Adipocyte (in vitro differentiated cells): ENCODE measurements at regions not wholly inside any gene's neighbourhood (a gene's known extent, or its start where the extent isn't known, plus 50 kb on each side); places are given as distances from the start of the nearest gene placed in this dataset.
A peak's percentile ranks its signal among the peaks of the same experiment; 100 is the strongest.

Experiments used
- DNase-seq: peaks from one replicate; pipeline ENCODE4 v3.0.0-alpha.2; 2015; ENCODE audit warnings: low read depth
- H3K27me3 ChIP-seq: replicated peaks from 2 replicates; pipeline ENCODE4 v1.7.0; 2013; ENCODE audit warnings: mild to moderate bottlenecking, low read length, moderate library complexity; ENCODE audit not compliant: control insufficient read depth, insufficient read depth
- H3K36me3 ChIP-seq: 2 replicates; pipeline ENCODE4 v1.7.0; 2013; ENCODE audit warnings: low read length, mild to moderate bottlenecking, moderate library complexity; ENCODE audit not compliant: control insufficient read depth, insufficient read depth, severe bottlenecking
- H3K4me1 ChIP-seq: 2 replicates; pipeline ENCODE4 v1.7.0; 2013; ENCODE audit warnings: mild to moderate bottlenecking, low read length, moderate library complexity; ENCODE audit not compliant: control insufficient read depth, insufficient read depth
- H3K4me3 ChIP-seq: 2 replicates; pipeline ENCODE4 v1.7.0; 2013; ENCODE audit warnings: mild to moderate bottlenecking, low read length, moderate library complexity
- H3K9ac ChIP-seq: 2 replicates; pipeline ENCODE4 v1.7.0; 2013; ENCODE audit warnings: mild to moderate bottlenecking, low read length, moderate library complexity
- H3K9me3 ChIP-seq: 2 replicates; pipeline ENCODE4 v1.7.0; 2013; ENCODE audit warnings: mild to moderate bottlenecking, low read length, moderate library complexity; ENCODE audit not compliant: control insufficient read depth

DNA sequence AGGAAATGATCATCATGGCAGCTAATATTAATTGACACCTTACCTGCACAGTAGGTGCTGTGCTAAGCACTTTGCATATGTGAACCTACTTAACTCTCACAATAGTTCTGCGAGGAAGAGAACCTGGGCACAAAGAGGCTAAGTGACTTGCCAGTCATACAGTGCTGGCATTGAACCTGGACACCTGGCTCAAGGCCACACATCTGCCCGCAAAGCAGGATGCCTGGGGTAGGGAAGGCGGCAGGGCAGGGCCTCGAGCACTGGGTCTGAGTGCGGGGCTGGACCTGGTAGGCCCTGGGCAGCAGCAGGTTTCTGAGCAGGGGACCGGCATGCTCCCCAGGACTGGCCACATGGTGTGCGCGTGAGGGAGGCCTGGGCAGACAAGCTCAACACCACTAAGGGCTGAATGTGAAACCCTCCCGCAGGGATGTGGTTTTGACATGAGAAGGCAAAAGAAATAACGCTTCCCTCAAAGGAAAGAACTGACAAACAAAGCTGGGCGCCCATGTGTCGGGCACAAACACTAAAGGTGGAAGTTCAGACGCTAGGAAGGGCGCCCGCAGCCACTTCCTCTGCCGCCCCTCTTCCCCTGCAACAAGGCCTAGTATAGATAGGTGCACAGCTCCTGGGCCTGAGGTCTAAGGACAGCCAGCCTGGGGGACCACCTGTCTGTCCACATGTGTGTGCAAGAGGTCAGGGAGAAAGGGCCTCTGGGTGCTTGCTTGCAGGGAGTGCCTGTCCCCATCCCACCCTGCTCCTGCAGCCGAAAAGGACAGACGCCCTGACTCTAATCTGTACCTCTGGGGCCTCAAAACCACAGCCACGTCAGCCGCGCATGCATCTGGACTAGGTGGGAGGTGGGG, 92.5 kb downstream of the ZFP36L2 start:
- H3K4me3 ChIP-seq: no peak overlapping the region
- H3K4me1 ChIP-seq: peaks cover 25% of the 10 kb centered on the region
- no peaks in the 10 kb centered on the region for H3K36me3 ChIP-seq
- H3K27me3 ChIP-seq: no peaks in the 10 kb centered on the region
- no peak for DNase-seq
- H3K9ac ChIP-seq: no peak overlapping the region
- H3K9me3 ChIP-seq: no peaks in the 10 kb centered on the region

DNA sequence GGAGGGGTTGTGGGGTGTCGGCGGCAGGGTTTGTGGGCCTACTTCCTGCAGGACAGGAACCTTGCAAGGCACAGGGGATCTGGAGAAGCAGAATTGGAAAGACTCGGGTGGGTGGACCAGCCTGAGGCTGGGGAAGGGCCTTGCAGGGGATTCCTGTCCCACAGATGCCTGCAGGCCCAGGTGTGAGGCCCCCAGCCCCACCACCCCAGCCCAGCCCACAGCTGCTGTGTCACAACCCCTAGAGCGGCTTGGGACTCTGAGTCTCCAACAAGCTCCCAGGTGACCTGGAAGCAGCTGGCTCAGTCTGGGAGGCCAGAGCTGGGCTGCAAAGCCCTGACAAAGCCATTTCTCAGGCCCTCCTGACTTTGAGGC, 93.1 kb downstream of the ZFP36L2 start:
- Histone ChIP-seq H3K36me3 (no peaks in the 10 kb centered on the region), H3K4me1 (peaks cover 25% of the 10 kb centered on the region), H3K27me3 (no peaks in the 10 kb centered on the region), H3K9me3 (no peaks in the 10 kb centered on the region), H3K9ac (no peak overlapping the region), H3K4me3 (no peak overlapping the region)
- no peak for DNase-seq

DNA sequence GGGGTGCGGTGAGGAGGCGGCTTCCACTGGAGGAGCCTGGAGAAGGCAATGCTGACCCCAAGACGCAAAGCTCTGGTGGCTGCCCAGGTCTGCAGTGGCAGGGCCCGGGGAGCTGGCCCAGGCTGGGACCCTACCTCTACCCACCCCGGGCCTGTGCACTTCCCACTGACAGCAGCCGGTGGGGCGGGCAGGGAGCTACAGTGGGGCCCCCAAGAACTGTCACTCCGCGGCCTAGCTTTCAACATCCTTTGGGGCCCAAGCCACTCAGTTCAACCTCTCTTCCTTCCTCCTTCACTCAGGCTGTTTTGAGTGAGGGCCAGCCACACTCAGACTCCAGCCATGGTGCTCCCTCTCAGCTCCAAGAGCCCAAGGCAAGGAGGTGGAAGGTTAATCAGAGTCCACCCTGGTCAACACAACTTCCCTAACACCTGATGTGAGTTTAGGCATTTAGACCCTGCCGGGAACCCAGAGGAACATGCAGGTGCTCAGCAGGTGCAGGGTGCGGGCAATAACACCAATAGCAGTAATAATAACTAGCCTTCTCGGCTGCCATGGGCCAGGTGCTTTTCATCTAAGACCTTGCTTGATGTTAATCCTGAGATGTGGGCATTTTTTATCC, 93.6 kb downstream of the ZFP36L2 start:
- H3K36me3 ChIP-seq: no peaks in the 10 kb centered on the region
- H3K9ac ChIP-seq: no peak overlapping the region
- H3K27me3 ChIP-seq: no peaks in the 10 kb centered on the region
- H3K4me1 ChIP-seq: peaks cover 25% of the 10 kb centered on the region
- DNase-seq: no peak
- H3K4me3 ChIP-seq: no peak overlapping the region
- H3K9me3 ChIP-seq: no peaks in the 10 kb centered on the region

DNA sequence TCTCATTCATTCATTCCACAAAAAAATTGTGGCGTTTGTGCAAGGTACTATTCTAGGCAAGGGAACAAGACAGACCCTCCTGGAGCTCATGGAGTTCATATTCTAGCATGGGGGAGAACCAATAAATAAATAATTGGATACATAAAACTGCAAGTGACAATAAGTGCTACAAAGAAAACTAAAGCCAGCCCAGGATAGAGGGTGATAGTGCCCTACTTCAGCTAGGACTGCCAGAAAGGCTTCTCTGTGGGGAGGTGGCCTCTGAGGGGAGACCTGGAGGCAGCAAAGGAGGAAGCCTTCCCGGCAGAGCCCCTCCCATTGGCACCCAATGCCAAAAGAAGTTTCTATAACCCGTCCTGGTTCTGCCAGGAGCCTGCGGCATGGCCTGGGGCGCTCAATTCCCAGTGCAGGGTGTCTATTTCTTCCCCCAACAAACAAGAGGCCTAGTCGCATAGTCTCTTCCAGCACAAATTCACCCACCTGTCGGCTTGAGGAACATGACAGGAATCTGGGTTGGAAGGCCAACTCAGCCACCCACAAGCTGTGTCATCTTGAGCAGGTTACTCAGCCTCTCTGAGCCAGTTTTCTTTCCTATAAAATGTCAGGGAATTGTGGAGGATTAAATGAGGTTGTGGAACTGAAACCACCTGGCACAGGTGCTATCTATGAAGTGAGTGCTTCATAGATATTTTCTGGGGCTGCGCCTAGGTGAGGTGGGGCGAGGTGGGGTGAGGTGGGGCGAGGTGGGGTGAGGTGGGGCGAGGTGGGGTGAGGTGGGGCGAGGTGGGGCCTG, 94.3 kb downstream of the ZFP36L2 start:
- H3K36me3 ChIP-seq: no peaks in the 10 kb centered on the region
- no peaks in the 10 kb centered on the region for H3K27me3 ChIP-seq
- H3K9me3 ChIP-seq: no peaks in the 10 kb centered on the region
- H3K4me3 ChIP-seq: no peak overlapping the region
- no peak for DNase-seq
- peaks cover 25% of the 10 kb centered on the region for H3K4me1 ChIP-seq
- H3K9ac ChIP-seq: no peak overlapping the region

DNA sequence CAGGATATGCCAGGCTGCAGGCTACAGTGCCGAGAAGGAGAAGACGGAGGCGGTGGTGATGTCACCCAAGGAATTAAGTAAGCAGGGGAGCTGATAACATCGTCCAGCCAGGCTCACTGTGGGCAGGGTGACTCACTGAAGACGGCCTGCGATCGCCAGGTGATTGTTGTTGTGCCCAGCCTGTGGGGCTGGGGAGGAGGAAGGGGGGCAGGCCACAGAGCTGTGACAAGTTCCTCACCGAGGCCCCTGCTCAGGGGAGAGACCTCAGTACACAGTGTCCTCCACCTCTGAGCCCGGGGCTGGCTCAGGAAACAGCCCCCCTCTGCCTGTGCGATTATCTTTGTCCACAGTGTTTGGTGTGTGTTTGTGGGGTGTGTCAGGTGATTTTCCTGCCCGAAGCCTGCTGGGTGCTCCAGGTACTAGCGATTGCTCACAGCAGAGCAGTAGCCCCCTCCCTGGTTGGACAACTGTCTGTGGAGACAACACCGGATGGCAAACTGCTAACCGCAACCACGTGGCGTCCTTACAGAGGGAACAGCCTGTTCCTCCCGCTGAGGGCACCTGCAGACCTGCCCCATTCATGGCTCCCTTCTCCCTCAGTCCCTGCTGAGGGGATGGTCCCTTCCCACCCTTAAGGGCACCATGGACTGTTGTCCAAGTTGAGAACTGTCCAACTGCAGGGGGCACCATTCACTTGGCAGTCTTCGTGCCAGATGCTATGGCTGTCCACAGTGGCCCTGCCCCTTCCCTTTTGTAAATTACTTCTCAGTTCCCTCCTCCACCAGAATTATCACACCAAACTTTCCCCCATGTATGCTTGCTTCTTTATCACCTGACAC, 95.1 kb downstream of the ZFP36L2 start:
- Histone ChIP-seq H3K36me3 (no peaks in the 10 kb centered on the region), H3K27me3 (no peaks in the 10 kb centered on the region), H3K9me3 (no peaks in the 10 kb centered on the region), H3K9ac (no peak overlapping the region), H3K4me1 (peaks cover 25% of the 10 kb centered on the region), H3K4me3 (no peak overlapping the region)
- DNase-seq: peak; percentile 85

DNA sequence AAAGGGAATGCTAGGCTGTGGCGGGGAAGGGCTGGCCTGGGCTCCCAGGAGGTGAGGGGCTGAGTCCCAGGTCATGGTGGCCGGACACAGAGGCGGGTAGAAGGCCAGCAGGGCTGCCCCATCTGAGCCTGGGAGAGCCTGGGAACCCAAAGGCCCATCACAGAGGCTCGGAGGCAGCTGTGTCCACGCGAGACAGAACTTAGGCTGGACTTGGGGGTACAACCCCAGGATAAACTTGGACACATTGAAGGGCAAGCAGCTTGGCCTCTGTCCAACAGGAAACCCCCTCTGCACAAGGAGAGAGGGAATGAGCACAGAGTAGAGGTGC, 95.9 kb downstream of the ZFP36L2 start:
- Histone ChIP-seq H3K9ac (no peak overlapping the region), H3K9me3 (no peaks in the 10 kb centered on the region), H3K36me3 (no peaks in the 10 kb centered on the region), H3K4me1 (peaks cover 25% of the 10 kb centered on the region), H3K4me3 (no peak overlapping the region), H3K27me3 (no peaks in the 10 kb centered on the region)
- DNase-seq: no peak

DNA sequence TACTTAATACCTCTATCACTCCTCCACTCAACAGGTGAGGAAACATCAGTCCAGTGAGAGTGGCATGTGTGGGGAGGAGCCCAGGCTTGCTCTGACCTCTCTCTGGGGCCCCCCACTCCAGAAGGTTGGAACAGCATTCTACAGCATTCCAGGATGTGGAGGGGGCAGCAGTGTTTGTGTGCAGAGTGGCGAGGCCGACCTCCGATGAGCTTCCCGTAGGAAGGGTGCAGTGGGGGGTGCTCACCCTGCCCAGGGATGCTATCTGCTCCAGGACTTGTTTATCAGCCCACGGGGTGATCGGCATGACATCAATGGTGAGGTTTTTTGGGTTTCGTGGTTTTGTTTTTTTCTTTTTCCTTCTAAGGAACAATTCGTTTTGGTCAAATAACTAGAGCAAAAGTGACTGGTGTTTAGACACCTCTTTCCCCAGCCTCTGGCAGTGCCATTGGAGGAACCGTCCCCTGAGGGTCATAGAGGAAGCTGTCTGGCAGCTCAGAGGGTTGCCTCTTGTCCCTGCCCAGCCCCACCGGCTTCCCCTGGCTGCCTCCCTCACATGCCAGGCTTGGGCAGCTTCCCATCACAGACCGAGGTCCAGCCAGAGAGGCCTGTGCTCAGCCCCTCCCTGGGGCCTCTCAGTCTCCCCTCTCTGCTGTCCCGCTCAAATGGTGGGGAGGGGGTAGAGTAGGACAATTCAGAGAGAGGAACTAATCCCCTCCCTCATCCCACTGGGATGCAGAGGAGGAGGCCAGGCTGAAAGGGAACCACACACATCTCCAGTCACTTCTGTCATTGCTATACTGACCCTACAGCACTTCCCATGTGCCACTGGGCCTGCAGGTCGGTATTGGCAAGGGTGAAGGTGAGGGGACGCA, 96.5 kb downstream of the ZFP36L2 start:
- H3K4me3 ChIP-seq: no peak overlapping the region
- no peaks in the 10 kb centered on the region for H3K9me3 ChIP-seq
- no peak overlapping the region for H3K9ac ChIP-seq
- no peak for DNase-seq
- no peaks in the 10 kb centered on the region for H3K27me3 ChIP-seq
- peaks cover 25% of the 10 kb centered on the region for H3K4me1 ChIP-seq
- no peaks in the 10 kb centered on the region for H3K36me3 ChIP-seq

DNA sequence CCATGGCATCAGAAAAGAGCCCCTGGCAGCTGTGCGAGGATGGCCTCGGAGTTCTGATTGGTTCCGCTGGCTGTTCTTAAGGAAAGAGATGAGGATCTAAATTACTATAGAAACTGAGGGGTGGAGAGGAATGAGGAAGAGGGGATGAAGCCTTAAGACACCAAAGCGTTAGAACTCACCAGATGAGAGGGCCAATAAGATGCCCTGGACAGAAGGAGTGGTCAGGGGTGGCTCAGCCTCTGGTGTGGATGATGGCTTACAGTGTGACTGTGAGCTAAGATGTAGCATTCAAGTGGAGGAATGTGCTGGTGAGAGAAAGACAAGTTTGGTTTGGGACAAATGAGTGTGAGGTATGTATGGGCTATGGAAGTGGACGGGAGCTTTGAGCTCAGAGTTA, 97.8 kb downstream of the ZFP36L2 start:
- Histone ChIP-seq H3K4me1 (peaks cover 25% of the 10 kb centered on the region), H3K36me3 (no peaks in the 10 kb centered on the region), H3K9me3 (no peaks in the 10 kb centered on the region), H3K4me3 (no peak overlapping the region), H3K9ac (no peak overlapping the region), H3K27me3 (no peaks in the 10 kb centered on the region)
- DNase-seq: no peak

DNA sequence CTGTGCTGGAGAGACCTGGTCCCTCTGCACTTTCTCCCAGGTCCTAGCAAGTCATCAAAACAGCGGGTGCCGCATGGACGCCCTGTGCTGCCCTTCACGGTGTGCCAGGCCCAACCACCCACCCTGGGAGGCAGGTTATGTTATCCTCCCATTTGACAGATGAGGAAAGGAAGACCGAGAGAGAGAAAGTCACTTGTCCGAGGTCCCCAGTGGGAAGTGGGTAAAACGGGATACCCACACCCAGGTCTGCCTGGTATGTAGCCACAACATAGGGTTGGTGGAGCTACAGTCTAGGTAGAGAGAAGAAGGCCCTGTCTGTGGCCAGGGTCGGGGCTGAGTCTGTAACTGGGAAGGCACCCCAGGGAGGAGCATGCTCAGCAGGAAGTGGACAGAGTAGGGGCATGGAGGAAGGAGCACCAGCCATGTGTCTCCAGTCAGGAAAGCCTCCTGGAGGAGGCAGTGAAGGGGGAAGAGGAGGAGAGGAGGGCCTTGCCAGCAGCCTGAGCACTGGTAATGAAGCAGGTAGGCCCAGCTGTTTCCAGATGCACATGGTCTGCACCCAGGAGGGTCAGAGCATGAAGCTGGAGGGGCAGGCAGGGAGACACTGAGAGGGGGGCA, 98.4 kb downstream of the ZFP36L2 start:
- H3K9me3 ChIP-seq: no peaks in the 10 kb centered on the region
- no peak overlapping the region for H3K4me3 ChIP-seq
- H3K4me1 ChIP-seq: peaks cover 29% of the 10 kb centered on the region
- H3K36me3 ChIP-seq: no peaks in the 10 kb centered on the region
- no peak for DNase-seq
- H3K27me3 ChIP-seq: no peaks in the 10 kb centered on the region
- H3K9ac ChIP-seq: no peak overlapping the region
